Globus pallidus (tissue), 1 donor: ENCODE measurements at regions not wholly inside any gene's neighbourhood (a gene's known extent, or its start where the extent isn't known, plus 50 kb on each side); places are given as distances from the start of the nearest gene placed in this dataset.

Experiments used
- DNase-seq: peaks from one replicate; pipeline ENCODE4 v3.0.0-alpha.2; 2015; ENCODE audit warnings: low spot score

DNA sequence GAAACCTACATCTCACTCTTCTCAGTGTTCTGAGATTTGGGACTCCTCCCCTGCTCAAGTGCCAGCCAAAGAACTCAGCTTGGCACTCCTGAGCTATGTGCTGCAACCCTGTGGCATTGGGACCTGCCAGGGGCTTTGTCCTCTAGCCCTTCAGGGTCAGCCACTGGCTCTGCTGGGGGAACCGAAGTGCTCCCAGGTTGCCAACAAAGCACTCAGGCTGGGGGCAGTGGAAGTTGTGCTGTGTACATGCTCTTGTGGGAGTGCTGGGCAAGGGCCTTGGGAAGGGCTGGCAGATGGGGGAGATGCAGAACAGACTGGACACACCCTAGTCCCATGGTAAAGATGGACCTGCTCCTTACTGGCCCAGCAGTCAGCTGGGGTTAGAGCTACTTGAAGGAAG is 498.6 kb downstream of the CAAP1 start:
- DNase-seq = no peak

DNA sequence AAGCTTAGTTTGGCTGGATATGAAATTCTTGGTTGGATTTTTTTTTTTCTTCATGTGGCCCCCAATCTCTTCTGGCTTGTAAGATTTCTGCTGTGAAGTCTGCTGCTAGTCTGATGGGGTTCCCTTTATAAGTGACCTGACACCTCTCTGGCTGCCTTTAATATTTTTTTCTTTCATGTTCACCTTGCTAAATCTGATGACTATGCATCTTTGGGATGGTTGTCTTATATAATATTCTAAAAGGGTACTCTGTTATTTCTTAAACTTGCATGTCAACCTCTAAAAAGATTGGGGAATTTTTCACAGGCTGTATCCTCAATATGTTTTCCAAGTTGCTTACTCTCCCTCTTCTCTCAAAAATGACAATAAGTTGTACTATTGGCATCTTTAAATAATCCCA is 500.0 kb downstream of the CAAP1 start:
- no peak for DNase-seq

DNA sequence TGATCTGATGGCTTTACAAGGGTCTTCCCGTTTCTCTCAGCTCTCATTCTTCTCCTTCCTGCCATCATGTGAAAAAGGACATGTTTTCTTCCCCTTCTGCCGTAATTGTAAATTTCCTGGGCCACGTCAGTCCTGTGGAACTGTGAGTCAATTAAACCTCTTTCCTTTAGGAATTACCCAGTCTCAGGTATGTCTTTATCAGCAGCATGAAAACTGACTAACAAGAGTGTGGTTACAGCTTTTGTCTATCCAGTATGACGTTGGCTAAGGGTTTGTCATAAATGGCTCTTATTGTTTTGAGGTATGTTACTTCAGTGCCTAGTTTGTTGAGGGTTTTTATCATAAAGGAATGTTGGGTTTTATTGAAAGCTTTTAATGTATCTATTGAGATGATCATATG is 501.6 kb downstream of the CAAP1 start:
- DNase-seq = no peak

DNA sequence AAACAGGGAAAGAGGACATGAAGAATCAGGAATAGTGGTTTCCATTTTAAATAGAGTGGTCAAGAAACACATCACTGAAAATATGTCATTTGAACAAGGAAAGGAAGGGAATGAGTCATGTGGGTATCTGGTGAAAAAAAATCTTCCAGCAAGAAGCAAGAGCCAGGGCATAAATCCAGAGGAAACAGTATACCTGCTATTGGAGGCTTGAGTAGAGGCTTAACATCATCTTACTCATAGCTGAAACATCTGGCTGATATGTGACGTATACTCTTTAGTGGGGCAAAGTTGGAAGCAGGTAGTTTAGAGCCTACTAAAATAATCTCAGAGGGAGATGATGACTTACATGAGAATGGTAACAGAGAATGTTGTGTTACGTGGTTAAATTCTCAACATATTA is 517.2 kb downstream of the CAAP1 start:
- no peak for DNase-seq

DNA sequence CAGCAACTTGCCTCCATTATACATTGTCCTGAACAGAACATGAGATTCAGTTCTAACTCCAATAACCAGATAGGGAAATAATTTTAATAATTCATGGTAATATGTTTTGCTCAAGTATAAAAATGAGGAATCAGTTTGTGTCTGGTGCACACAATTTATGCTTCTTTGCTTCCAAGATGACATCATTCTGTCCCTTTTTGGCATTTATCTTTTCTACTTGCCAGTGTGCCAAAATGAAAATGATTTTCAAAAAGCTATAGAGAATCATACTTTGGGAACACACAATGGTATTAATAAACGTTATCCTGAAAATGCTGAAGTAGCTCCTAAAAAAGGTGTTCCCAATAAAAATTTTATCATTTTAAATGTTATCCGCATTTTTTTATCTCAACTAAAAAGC is 519.0 kb downstream of the CAAP1 start:
- no peak for DNase-seq

DNA sequence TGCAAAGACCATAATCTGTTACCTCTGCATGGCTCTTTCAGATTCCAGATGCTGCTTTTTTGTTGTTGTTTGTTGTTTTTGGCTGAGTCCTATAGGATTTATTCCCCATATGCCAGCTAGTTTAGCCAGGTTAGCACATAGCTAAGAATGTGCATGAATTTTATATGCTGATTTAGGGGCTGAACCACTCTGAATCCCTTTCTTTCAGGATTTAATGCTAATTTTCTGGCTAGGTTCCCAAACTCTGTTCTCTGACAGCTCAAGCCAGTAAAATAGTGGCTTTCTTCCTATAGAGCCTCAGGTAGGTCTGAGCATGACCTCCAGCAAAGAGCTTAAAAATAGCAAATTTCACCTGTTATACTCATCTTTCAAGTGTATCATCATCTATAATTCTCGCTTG is 521.4 kb downstream of the CAAP1 start:
- DNase-seq = no peak

DNA sequence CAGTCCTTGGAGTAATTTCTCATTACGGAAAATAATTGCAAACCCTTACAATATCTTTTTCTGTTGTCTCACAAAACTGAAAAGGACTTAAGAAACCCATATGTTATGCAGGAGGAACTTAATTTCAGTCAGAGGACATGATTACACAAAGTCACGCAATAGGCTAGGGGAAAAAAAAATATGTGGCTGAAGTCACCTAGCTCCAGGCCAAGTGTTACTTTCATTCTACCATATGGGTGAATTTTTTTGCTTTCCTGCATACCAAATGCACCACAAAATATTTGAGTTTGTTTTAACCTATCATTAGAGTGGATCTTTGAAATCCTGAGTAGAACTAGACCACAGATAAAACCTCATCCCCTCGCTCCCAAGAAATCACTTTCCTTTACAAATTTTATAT is 523.5 kb downstream of the CAAP1 start:
- no peak for DNase-seq

DNA sequence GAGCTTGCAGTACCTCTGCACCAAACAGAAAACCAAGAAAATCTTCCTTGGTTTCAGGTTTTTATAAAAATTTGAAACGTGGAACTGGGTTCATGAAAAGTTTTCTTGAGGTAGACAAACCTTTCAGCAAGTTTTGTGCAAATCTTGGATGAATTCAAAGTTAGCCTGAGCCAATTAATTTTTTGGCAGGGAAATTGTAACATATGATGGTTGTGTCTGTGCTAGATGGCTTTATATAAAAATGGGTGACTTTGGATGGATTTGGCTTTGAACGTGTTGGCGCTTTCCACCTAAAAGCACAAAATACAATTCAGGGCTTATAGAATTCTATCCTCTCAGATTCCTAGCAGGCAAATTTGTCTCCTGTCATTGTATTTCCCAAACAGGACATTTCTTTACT is 524.4 kb downstream of the CAAP1 start:
- no peak for DNase-seq

DNA sequence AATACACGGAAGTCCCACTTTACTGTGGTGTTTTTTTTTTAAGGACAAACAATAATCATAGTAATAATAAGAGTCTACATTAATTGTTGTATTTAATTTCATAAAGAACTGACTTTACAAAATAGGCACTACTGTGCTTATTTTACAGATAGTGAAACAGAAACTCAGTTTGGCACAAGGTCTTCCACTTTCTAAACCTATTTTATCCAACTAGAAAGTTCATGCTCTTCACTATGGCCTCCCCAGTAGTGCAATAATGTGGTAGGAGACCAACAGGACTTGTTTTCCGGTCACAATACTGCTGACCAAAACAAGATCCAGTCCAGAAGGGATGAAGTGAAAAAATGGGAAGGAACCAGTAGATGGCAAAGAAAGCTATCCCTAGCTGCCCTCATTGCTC is 531.6 kb downstream of the CAAP1 start:
- DNase-seq = no peak

DNA sequence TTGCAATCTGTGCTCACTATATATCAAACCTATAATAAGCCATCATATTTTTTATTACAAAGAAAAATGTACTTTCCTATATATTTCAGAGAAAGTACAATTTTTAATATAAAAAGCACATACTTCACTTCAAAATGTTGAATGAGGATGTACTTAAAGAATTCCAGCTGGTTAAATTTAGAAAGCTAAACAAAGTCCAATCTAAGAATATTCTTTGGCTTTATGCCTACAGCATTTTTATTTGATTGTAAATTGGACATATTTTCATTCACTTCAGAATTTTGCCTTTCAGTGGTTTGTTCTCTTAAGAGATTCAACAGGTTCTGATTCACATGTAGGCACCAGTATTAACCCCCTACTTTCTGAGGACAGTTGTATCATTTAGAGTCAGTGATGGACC is 533.8 kb downstream of the CAAP1 start:
- no peak for DNase-seq

DNA sequence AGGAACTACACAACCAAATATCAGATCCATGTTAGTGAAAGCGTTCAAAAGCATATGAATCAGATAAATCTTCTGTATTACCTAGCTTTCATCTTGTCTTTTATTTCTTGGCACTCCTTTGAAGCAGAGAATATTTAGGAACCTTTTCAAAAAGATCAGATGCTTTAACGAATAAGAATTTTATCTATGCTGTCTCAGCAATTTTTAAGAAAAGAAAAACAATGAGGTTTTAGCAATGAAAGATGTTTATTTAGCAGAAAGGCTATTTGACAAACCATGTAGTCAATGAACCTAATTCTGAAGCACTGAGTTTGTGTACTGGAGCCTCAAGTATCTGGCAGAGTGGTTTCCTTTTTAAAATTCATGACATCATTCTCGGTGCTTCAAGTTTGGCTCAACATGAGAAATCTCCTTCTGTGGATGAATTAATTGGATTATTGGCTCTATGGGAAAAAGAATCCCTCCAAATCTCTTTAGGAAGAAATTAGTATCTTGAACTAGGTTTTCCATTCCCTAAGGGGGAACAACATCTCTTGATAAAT is 534.7 kb downstream of the CAAP1 start:
- DNase-seq = peak; percentile 26

DNA sequence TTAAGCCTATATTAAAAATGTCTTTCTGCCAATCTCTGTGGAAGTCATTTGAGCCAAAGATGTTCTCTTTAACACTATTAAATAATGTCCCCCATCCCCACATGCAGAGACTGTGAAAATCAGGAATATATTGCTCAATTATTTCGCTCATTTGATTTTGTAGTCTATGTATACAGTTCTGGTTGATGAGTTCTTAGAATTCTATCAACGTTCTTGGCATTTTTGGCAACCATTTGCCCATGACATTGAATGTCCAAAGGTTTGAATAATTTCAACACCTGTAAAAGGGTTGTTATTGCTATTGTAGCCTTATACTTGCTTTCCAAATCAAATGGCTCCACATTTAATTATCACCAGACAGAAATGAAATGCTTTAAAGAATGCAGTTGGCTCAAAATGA is 536.1 kb downstream of the CAAP1 start:
- no peak for DNase-seq

DNA sequence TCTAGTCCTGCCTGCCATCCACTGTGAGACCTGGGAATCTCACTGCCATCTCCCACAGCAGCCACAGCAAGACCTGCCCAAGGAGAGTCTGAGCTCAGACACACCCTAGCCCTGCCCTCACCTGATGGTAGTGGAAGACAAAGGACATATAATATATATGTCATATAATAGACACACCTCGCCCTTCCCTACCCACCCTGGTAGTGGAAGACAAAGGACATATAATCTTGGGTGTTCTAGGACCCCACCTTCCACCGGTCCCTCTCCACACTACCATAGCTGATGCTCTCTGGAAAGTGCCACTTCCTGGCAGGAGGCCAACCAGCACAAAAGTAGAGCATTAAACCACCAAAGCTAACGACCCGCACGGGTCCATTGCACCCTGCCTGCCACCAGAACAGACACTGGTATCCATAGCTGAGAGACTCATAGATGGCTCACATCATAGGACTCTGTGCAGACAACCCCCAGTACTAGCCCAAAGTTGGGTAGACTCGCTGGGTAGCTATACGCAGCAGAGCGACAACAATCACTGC is 545.6 kb downstream of the CAAP1 start:
- DNase-seq = no peak

DNA sequence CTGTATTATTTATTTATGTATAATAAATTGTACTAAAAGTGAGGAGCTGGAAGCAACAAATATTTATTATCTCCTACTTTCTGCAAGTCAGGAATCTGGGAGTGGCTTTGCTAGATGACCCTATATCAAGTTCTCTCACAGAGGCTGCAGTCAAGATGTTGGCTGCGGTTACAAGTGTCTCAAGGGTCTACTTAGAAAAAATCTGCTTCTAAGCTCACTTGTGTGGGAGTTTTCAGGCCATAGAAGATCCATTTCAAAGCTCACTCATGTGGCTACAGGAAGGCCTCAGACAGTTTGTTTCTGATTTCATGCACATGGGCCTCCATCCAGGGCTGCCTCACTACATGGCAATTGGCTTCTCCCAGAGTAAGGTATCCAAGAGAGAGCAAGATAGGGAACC is 551.1 kb downstream of the CAAP1 start:
- no peak for DNase-seq

DNA sequence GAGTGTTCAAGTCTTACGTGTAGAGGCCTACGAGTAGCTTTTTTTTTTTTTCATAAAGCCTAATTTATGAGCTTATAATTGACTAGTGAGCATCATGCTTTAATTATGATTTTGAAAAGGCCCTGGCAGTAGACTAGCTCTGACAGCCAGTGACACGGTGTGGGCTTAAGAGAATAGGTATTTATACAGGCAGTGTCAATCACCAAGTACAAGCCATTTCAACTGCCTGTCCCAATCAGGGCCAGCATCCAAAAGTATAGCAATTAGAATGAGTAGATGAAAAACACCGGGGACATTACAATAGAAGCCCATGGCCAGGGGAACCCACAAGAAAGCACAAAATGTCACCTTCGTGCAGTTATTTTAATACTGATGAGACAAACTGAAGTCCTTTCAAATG is 552.8 kb downstream of the CAAP1 start:
- no peak for DNase-seq

DNA sequence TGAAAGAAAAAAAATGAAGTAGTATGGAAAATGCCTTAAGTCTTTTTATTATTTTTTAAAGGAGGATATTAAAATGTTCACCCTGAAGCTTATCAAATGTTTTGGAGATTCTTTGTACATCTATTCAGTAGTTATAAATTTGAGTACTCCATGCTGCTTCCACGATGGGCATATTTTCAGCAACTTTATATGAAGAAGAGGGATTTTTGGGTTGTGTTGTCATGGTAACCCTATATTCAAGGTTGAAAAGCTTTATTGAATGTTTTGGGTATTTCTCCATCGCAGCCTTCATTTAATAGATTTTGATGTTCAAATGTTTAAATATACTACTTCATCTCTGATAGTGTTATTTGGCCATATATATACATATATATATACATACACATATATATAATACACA is 557.5 kb downstream of the CAAP1 start:
- DNase-seq = no peak

DNA sequence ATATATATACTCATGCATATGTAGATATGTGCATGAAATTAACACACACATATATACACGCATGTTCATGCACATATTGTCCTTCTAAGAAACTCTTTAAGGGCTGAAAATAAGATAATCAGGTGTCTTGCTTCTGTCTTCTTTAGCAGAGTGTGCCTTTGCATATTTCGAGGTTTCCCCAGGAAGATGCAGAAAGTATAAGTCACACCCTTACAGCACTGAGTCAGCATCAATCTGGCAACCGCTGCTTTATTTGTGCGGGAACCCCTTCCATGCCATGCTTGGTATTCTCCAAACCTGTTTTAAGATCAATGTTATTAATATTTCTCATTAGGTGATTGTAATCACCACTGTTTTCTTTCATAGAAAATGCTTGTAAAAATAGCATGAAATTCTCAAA is 557.9 kb downstream of the CAAP1 start:
- DNase-seq = no peak

DNA sequence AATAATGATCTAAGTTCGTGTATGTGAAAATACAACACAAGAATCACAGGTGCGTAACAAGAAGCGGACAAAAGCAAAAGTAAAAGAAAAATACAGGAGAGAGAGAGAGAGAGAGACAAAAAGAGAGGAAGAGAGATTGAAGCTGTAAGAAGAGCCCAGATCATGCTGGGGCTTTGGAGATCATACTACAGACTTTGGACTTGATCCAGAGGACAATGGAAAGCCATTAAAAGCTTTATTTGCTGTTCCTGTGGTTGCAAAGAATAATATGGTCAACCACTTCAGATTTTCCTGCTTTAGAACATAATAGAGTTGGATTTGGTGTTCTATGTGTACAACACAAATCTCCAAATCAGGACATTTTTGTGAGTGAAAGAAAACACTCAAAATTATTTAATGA is 561.4 kb downstream of the CAAP1 start:
- no peak for DNase-seq

DNA sequence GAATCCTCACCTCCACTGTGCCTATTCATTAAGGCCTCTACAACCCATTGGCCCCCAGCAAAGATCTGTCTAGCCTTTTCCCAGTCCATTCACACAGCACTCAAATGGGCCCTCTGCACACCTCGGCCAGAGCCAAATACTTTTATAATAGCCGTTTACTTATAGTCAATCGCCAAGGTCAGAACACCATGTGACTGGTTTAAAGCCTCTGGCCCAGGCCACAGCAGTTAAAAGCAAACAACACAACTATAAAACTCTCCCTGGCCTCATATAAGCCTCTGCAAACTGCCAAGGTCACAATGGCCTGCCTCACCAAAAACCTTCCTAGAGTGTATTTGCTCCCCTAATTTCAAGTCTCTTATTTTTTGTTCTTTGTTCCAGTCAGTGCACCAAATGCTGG is 562.6 kb downstream of the CAAP1 start:
- DNase-seq = no peak

DNA sequence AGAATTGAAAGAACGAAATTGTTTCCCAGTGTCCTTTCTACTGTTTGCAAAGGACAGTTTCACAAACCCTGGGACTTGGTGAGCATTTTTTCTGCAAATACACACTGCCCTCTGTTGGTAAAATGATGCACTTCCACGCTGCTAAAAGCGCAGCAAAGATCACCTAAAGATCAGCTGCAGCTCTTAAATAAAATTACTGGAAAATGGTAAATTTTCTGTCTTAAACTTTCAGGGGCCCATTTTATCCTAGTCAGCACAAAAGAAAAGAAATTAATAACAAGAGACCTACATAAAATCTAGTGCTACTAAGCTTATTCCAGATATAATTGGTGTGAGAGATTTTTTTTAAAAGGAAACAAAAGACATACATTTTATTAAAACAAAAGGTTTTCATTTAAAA is 566.0 kb downstream of the CAAP1 start:
- peak; percentile 57 for DNase-seq

DNA sequence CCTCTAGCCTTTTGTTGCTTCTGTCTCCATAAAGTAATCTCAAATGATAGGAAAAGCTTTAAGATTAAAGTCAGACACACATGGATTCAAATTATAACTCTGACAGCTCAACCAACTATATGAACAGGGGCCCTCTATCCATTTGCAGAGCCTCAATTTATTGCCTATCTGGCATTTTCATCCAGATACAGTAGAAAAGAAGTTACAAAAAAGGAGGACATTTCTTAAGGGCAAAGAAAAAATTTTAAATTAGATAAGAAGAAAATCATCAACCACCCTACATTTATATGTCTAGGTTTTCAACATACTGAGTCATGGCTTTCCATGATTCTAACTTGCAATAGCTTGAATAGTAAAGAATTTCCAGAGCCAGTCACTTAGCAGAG is 567.2 kb downstream of the CAAP1 start:
- DNase-seq = no peak

DNA sequence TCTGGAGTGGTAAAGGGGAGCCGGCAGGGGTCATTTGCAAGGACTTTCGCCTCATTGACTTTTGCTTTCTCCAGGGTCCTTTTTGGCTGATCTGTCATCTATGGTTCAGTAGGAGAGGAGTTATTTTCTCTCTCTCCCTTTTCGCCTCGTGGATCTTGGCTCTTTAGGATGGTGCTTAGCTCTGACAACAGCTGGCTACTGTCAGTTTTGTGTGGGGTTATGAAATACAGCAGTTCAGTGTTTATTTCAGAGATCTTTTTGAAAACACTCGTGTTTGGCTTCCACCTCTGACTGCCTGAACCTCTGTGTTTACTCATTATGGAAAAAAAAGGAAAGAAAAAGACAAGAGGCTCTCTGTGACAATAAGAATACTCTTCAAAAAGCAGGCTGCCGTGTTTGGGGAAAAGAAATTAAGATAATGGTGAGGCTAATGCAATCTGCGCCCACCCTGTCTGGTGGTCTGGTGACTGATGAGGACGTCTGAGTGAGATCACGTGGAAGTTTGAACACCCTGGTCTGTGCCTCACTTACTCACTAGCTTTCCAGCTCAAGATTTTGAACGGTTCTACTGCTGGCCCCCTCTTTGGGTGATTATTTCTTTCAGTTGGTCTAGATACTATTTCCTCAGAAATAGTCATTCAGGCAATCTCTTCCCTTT is 567.7 kb downstream of the CAAP1 start:
- no peak for DNase-seq

DNA sequence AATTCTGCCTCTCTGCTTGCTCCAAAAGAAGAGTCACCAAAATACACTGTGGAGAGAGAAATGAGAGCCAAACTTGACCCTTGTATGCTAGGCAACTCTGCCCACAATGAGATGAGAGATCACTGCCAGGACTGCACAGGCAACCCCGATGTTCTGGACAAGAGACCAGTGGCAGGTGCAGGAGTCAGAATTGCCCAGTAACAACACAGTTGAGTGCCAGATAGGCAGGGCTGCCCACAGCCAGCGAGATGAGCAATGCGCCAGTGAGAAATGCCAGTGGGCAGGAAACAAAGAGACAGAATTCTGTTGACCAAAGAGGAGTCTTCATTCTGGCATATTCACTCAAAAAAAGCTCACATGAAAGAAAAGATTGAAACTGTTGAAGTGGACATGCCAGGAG is 570.7 kb downstream of the CAAP1 start:
- no peak for DNase-seq

DNA sequence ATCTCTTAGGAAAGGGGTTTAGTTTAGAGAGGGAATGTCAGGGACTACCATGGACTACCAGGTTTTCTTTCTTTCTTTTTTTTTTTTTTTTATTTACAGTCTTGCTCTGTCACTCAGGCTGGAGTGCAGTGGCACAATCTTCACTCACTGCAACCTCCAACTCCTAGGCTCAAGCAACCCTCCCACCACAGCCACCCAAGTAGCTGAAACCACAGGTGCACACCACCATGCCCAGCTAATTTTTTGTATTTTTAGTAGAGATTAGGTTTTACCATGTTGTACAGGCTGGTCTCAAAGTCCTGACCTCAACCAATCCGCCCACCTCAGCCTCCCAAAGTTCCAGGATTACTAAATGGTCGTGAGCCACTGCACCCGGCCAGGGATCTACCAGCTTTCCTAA is 572.7 kb downstream of the CAAP1 start:
- no peak for DNase-seq
